NCI-H748 treated with DMSO at 0.1 percent for 48 hours (cell line): ENCODE measurements at regions not wholly inside any gene's neighbourhood (a gene's known extent, or its start where the extent isn't known, plus 50 kb on each side); places are given as distances from the start of the nearest gene placed in this dataset.
"Not testable (repeated sequence)": the region's sequence is repeated elsewhere in the genome, so short reads cannot be mapped to it uniquely, and the experiment has no call there.

Experiments used
- DNase-seq: peaks from one replicate; lab custom pipeline; 2025; lab: John Stamatoyannopoulos, UW

GRCh38 chr20:17891131-17891530, 77.5 kb downstream of the SNX5 start:
- not testable (repeated sequence) for DNase-seq

- DNase-seq, result no peak
Observed at GRCh38 chr20:17890330-17890729, 78.3 kb downstream of the SNX5 start.

GRCh38 chr20:17889226-17889625, 79.4 kb downstream of the SNX5 start:
- no peak for DNase-seq

GRCh38 chr20:17888044-17888443, 80.5 kb downstream of the SNX5 start:
- DNase-seq, result no peak

- no peak for DNase-seq
Observed at GRCh38 chr20:17887331-17888030, 81.1 kb downstream of the SNX5 start.

GRCh38 chr20:17885544-17885943, 83.0 kb downstream of the SNX5 start:
- DNase-seq, result no peak

GRCh38 chr20:17885076-17885475, 83.5 kb downstream of the SNX5 start:
- no peak for DNase-seq

- DNase-seq, result no peak
Observed at GRCh38 chr20:17884307-17885003, 84.1 kb downstream of the SNX5 start.

GRCh38 chr20:17883592-17884306, 84.8 kb downstream of the SNX5 start:
- DNase-seq, result no peak

GRCh38 chr20:17882834-17883591, 85.6 kb downstream of the SNX5 start:
- DNase-seq, result no peak

- DNase-seq, result no peak
Observed at GRCh38 chr20:17882065-17882833, 86.3 kb downstream of the SNX5 start.

GRCh38 chr20:17881741-17882064, 86.9 kb downstream of the SNX5 start:
- DNase-seq, result no peak

- DNase-seq, result no peak
Observed at GRCh38 chr20:17878912-17879602, 89.5 kb downstream of the SNX5 start.

- no peak for DNase-seq
Observed at GRCh38 chr20:17878069-17878911, 90.3 kb downstream of the SNX5 start.

GRCh38 chr20:17875981-17876385, 92.6 kb downstream of the SNX5 start:
- no peak for DNase-seq

- no peak for DNase-seq
Observed at GRCh38 chr20:17875106-17875980, 93.3 kb downstream of the SNX5 start.

- DNase-seq, result no peak
Observed at GRCh38 chr20:17874271-17875105, 94.1 kb downstream of the SNX5 start.
